GM21529 (cell line): ENCODE measurements at regions not wholly inside any gene's neighbourhood (a gene's known extent, or its start where the extent isn't known, plus 50 kb on each side); places are given as distances from the start of the nearest gene placed in this dataset.
"Not testable (repeated sequence)": the region's sequence is repeated elsewhere in the genome, so short reads cannot be mapped to it uniquely, and the experiment has no call there.

Source experiments
- ATAC-seq: cut with Tn5 transposase; IDR thresholded peaks from one replicate; pipeline ENCODE4 v1.9.1; 2021; ENCODE audit not compliant: unreplicated experiment

DNA sequence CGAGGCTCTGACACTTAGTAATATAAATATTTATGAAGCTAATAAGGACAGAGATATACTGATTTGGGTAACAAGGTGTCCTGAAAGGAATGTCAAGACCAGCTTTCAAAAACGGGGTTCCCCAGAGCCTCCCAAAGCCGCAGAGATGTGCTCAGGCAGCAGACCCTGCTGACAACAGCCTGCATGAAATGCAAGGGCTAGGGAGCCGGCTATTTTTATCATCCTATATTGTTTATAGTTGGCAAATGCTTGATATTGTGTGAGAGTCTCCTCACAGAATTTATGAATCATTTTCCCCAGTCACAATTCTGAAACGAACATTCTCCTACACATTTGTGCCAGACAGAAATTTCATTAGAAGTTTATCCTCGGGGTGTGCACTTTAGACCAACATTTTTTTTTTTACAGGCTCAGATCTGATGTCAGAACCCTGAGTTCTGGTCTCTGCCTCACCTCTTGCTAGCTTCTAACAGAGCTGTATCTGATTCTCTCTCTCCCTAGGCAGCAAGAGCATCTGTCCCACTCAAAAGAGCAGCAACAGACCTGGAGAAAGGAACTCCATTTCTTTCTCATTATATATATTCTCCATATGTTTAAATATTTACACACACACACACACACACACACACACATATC, 302.3 kb upstream of the PLD5 start:
- no peak for ATAC-seq

DNA sequence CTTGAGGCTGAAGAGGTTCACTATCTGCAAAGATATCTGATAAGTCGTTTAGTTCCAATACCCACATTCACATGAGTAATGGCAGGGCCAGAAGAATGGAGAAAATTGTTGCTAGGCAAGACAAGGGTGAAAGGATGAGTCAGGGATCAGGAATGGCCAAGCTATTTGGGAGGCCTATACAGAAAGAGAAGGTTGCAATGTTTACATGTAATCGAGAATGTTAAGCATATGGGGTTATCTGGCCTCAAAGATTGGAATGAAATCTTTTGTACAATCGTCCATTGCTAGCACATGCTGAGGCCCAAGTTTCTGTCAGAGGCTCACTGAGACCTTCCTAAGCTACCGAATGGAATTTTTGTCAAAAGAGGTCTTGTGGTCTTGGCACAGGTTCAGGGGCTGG, 299.9 kb upstream of the PLD5 start:
- no peak for ATAC-seq

DNA sequence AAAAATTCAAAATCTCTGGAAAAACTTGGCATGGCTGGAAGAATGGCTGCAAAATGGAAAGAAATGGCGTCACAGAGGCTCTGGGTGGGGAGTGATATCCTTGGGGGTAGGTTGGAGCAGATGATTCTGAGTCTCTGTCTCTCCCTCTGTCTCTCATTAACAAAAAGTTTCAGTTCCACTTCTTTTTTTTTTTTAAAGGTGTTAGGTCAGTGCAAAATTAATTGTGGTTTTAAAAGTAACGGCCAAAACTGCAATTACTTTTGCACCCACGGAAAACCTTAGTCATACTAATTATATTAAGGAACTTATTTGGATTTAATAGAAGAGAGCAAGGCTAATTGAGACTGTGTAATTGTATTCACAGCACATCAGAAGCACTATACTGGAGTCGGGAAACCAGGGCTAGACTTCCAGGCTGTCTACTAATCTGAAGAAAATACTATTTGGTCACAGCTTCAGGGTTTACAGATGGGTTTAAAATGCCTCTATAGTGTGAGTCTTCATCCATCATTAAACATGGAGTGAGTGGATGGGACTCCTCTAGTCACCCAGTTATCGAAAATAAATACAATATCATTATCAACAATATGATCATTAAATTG, 289.1 kb upstream of the PLD5 start:
- ATAC-seq: no peak

DNA sequence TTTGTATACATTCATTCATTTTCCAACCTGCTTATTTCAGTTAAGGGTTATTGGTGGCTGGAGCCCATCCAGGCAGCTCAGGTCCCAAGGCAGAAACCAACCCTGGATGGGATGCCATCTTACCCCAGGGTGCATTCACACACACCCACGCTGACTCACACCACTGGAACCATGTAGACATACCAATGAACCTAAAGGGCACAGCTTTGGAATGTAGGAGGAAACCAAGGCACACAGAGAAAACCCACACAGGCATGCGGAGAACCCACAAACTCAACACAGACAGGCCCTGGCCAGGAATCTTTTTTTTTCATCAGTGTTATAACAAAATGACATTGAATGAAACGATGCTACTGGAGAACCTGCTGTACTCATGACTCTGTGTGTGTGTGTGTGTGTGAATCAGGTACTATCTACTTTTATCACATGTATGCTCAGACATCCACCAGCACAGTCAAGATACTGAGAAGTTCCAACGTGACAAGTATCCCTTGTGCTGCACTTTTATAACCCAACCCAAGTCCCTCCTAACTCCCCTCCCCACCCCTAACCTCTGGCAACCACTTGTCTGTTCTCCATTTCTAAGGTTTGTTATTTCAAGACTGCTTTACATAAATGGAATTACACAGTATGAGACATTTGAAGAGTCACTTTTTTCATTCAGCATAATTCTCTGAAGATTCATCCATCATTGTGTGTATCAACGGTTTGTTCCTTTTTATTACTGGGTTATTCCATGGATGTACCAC, 286.8 kb upstream of the PLD5 start:
- ATAC-seq: no peak

DNA sequence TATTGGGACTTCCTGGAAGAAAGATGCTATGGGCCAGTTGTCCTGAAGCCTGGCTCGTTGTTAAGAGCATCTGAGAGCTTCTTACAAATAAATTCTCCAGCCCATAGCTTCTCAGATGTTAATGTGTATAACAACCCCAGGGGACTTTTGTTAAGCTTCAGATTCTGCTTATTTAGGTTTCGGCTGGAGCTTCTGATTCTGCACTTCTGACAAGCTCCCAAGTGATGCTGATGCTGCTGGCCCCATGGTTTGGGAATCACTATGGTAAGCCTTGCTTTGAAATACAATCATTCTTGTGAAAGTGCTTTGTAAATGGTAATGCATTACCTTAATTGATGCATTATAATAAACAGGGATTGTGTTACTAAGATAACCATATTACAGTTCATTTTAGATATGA, 281.8 kb upstream of the PLD5 start:
- ATAC-seq: no peak

DNA sequence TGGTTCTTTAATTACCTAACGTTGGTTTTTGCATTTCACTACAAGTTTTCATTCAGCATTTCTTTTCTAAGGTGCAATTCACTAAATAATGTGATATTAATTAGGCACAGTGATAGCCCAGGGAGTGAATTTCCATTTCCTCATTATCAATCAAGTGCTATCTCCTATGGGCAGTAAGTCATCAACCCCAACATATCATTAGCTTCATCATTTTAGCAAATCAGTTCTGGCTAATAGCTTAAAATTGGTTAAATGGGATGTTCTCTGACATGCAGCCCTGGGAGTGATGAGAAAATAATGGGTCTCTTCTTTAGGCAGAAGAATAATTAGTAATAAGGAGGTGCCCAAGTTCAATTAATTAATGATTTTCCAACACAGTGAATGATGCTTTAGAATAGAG, 280.9 kb upstream of the PLD5 start:
- ATAC-seq: not testable (repeated sequence)

DNA sequence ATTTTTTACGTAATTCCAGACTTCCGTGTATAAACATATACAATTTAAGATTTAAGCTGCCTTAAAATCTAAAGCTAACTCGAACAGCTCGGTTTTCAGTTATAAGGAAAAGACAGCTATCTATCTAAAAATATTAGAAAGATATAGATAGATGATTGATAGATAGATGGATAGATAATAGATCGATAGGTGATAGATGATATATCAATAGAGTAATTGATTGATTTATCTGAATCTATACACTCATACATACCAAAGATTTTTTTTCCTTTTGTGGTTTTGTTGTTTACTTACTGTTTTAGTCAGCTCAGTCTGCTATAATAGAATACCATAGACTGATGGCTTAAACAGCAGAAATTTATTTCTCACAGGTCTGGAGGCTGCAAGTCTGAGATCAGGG, 278.5 kb upstream of the PLD5 start:
- no peak for ATAC-seq

DNA sequence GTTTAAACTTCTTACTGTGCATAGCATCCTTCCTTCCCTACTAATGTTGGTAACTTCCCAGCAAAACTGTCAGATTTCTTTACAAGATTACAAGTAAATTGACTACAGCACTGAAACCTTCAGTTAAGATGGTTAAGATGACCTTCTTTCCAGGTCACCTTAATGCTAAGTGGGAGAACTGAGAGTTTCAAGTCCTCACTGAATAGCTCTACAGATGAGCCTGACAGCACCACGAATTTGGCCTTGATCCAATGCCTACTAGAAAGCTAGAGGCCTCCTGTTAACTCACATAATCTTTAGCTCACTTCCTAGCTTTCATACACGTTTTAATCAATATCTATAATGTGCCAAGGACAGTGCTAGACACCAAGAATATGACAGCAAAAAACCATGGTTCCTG, 276.0 kb upstream of the PLD5 start:
- no peak for ATAC-seq

DNA sequence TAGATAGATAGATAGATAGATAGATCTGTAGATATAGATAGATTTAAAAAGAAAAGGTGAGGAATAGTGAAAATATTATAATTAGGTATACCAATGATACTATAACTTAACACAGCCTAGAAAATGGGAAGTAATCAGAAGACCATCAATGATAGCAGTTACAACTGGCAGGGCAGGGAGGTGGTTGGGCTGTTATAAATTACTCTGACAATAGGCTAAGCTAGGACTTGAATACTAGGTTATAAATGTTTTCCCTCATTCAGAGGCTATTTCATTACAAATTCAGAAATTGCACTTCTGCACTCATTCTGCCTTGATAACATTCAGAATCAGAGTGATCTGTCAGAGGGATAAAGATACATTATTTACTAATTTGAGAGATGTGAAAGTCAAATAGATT, 273.4 kb upstream of the PLD5 start:
- no peak for ATAC-seq

DNA sequence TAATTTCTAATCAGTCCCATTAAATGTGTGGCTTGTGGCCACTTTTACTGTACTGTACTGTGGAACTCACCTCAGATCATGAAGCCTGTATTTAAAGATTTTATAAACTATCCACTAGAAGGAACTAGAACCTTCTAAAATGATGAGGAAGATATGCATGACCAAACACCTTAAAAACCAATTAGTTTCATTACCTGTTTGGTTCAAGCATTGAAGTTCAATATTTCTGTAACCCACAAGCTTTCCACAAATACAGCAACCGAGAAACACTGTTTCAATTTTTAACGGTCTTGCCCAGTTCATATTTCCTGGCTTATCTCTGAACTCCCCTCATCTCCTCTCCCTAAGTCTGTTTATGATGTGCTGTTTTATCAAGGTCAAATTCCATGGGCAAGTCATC, 264.3 kb upstream of the PLD5 start:
- peak; percentile 69 for ATAC-seq

DNA sequence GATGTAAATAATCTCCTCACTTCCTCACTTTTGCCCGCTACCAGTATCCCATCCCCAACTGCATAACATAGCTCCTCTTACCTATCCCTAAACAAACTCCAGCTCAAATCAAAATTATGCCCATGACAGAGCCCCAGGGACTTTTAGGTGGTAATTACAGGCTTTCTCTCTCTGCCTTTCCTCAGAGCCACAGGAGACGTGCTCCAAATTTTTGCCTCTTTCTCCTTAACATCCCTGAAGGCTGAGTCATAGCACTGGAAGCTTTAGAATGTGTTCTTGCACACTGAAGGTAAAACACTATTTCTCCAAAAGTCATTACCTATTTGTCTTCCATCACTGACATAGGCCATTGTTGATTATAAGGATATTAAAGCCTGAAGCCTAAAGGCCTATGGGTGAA, 263.5 kb upstream of the PLD5 start:
- no peak for ATAC-seq

DNA sequence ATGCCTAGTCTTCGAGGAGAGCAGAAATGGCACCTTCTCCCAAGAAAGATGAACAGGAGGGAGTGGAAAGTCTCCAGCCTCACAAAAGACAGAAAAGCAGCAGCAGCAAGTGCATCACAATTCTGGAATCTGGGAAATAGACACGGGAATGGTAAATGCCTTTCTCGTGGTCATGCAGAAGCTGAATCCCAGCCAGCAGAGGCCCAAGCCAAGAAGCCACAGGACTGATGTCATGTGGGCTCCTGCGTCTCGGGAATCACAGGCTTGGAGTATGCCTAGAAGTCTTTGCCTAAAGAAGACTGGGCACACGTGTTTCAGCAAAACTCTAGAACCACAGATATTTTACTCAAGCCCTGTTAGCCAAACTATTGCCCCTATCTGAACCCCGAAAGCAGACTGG, 260.3 kb upstream of the PLD5 start:
- ATAC-seq: no peak

DNA sequence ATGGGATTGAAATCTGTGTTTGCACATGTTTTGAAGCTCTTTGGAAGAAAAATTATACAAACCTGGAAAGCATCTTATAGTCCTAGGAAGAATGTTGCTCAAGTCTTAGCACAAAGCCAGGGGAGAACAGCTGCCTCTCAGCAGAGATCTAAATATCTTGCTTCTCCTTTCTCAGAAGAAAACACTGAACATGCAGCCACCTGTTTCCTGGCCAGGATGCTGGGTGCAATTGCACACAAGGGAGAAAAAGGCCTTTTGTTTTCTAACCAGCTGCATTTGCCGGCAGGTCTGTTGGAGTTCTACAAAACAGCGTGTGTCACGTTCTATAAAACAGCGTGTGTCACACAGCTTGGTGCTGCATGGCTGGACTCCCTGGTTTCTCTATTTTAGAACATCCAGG, 259.6 kb upstream of the PLD5 start:
- peak; percentile 57 for ATAC-seq

DNA sequence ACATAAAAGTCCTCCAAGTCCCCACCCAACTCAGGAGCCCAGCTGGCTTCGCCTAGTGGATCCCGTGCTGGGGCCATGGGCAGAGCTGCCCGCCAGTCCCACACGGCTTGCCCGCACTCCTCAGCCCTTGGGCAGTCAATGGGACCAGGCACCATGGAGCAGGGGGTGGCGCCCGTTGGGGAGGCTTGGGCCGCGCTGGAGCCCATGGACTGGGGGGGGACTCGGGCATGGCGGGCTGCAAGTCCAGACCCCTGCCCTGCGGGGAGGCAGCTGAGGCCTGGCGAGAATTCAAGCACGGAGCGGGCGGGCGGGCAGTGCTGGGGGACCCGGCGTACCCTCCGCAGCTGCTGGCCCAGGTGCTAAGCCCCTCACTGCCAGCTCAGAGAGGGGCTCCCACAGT, 249.8 kb upstream of the PLD5 start:
- no peak for ATAC-seq

DNA sequence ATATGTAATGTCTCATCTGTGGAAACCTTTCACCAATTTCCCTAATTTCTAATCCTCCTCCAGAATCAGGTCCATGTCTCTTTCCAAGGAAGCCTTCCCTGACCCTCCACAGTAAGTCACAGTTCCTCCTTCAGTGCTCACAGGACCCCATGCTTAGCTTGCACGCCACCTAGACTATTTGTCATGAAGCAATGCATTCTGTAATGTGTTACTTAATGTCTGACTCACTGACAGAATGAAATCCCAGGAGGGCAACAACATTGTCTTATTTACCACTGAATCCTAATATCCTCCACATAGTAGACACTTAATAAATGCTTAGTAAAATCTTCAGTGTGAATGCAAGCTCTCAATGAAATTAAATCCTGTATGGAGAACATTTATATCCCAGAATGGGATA, 245.9 kb upstream of the PLD5 start:
- ATAC-seq: no peak

DNA sequence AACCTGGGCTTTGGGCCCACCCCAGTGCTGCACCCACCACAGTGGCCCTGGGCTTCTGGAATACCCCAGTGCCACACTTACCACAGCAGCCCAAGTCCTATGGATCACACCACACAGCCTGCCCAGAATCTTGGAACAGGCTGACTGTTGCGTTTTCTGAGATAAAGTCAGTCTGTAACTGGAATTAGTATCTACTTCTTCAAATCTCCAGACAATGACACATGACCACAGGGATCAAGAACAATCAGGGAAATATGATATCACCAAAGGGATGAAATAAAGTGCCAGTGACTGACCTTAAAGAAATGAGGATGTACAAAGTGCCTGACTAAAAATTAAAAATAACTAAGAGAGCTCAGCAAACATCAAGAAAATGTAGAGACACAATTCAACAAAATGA, 239.7 kb upstream of the PLD5 start:
- ATAC-seq: no peak

DNA sequence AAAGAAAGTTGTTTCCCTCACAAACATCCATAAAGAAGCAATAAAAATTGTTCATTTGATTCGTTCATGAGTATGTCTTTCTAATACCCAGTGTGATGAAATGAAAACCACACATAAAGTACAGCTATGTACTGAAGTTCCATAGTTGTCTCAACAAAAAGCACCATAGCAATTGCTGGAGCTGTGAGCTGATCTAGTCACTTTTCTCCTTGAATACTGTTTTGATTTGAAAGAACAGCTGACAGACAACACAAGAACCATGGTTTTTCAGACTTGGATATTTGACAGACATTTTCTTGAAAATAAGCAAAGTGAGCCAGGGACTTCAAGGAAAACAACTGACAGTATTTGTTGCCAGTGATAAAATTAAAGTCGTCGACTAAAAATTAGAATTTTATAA, 237.1 kb upstream of the PLD5 start:
- no peak for ATAC-seq

DNA sequence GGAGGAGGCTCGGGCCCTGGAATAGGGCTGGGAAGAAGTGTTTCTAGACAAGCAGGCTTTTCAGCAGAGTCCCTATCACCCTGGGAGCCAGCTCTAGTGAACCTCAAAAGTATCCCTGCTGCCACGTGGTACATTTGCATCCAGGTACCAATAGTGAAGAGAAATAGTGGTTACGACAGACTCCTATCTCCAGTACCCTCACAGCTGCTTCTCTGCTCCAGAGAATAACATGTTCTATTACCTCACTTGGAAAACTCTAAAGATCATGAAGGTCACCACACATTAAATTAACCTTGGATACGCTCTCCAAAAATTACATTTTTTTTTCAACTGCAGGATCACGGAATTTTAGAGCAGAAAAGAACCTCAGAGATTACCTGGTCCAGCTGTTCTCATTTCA, 230.4 kb upstream of the PLD5 start:
- ATAC-seq: no peak

DNA sequence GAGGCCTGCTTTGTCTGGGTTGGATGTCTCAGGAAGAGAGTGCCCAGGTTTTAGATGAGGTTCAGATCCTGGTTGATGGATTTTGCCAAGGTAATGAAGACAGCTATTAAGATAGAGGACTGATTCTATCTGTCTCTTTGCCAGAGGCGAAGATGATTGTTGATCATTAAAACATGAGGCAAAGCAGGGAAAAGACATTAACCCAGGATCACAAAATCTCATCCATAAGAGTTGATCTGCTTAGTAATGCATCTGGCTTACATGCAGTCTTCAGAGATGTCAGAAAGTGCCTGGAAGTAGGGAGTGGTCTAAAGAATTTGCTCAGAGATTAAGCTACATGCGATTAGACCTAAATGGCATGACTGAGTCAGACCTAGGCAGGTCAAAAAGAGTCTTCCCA, 229.6 kb upstream of the PLD5 start:
- ATAC-seq: no peak

DNA sequence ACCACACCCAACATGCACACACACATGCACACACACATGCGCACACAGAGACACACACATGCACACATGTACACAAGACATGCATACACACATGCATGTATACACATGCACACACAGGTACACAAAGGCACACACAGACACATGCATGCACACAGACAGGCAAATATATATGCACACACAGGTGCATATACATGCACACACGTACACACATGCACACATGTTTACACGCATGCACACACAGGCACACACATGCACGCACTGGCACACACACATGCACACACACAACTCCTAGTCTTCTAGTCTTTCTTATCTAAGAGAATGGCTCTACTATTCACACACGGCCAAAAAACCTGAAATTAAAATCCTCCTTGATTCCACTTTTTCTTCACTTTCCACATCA, 222.7 kb upstream of the PLD5 start:
- ATAC-seq: no peak

DNA sequence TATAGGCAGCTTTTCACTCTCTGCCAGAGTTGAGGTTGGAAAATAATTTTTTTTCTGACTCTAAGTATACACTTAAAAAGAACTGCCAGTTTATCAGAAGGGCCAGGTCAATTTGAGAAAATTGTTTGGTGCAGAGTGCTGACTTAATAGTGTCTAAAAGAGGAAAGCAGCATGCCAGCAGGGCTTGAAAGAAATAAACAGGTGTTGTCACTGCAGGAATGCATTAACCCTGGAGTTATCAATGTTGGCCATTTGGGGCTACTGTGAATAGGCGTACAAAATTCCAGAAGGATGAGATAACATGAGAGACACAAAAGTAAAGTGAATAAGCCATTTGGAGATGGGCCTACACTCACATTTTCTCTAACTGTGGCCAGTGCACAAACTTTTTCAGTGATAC, 220.6 kb upstream of the PLD5 start:
- ATAC-seq: no peak

DNA sequence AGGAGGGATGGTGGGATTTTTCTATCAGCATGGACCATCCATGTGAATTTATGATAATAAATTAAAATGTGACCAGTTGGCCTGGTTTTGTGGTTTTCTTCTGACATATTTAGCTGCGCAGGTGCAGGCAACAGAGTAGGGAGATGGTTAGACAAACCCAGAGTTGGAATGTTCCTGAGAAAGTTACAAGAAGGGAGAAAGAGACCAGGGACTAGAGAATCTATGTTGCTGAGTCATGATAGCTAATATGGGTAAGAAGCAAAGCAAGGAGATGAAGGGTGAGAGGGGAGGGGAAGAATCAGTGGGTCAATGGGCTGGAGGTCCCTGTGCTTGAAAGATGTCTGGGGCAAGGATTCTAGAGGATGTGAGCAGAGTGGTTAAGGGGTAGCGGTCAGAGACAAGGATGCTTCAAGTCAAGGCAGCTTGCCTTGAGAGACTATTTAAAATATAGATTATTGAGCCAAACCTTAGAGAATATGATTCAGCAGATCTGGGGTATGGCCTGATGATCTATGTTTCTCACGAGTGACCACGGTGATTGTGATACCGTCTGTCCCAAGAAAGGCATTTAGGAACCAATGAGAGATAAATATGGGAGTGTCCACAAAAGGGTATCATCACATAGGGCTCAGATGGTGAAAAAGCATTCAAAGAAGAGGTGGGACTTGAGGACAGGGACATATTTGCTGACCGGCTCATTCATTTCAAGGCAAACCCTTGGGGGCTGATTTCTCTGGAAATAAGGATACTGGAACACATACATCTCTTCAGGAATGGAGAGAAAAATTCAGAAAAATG, 219.7 kb upstream of the PLD5 start:
- no peak for ATAC-seq
